Ovary (tissue), 3 donors: ENCODE measurements at regions not wholly inside any gene's neighbourhood (a gene's known extent, or its start where the extent isn't known, plus 50 kb on each side); places are given as distances from the start of the nearest gene placed in this dataset.

Experiments
- CTCF ChIP-seq, 3 donors: fragments of 450-650 bp in 2 of 3; fragments of 200-600 bp in 1 of 3; IDR thresholded peaks; one replicate each; pipeline versions ENCODE4 v1.5.1 to v1.8.0; 2016 to 2022; ENCODE audit warnings: antibody characterized with exemption in 3 of 3, mild to moderate bottlenecking in 1 of 3
- POLR2A ChIP-seq: fragments of 450-650 bp; IDR thresholded peaks from one replicate; pipeline ENCODE4 v1.6.1; 2017; ENCODE audit warnings: antibody characterized with exemption, mild to moderate bottlenecking, moderate library complexity
- donor health status: DM: no; HTN: no; CAD: no.

GRCh38 chr16:89036776-89037175 is 56.9 kb upstream of the ACSF3 start:
- no peak for TF ChIP-seq CTCF (IDR thresholded peaks at IDR 0.05)
- TF ChIP-seq POLR2A: no peak
